HG03064 (cell line): ENCODE measurements at regions not wholly inside any gene's neighbourhood (a gene's known extent, or its start where the extent isn't known, plus 50 kb on each side); places are given as distances from the start of the nearest gene placed in this dataset.

Experiments used
- ATAC-seq: cut with Tn5 transposase; IDR thresholded peaks from one replicate; pipeline ENCODE4 v1.9.1; 2021; ENCODE audit warnings: low read depth; ENCODE audit not compliant: unreplicated experiment

- ATAC-seq, result no peak
These were observed 389.7 kb downstream of the RASEF start for GRCh38 chr9:82673201-82673600.

GRCh38 chr9:82673919-82674318 is 389.0 kb downstream of the RASEF start:
- ATAC-seq, result no peak

GRCh38 chr9:82675102-82675501 is 387.8 kb downstream of the RASEF start:
- no peak for ATAC-seq

- no peak for ATAC-seq
These were observed 387.3 kb downstream of the RASEF start for GRCh38 chr9:82675605-82676004.

GRCh38 chr9:82677086-82677485 is 385.9 kb downstream of the RASEF start:
- no peak for ATAC-seq

- ATAC-seq, result no peak
These were observed 383.5 kb downstream of the RASEF start for GRCh38 chr9:82679472-82679871.

- ATAC-seq, result no peak
These were observed 382.6 kb downstream of the RASEF start for GRCh38 chr9:82680179-82680935.

- no peak for ATAC-seq
These were observed 381.1 kb downstream of the RASEF start for GRCh38 chr9:82681809-82682208.

GRCh38 chr9:82682431-82682830 is 380.5 kb downstream of the RASEF start:
- ATAC-seq, result no peak

GRCh38 chr9:82695704-82696103 is 367.2 kb downstream of the RASEF start:
- ATAC-seq, result no peak

- no peak for ATAC-seq
These were observed 356.2 kb downstream of the RASEF start for GRCh38 chr9:82706786-82707185.

- ATAC-seq, result no peak
These were observed 346.1 kb downstream of the RASEF start for GRCh38 chr9:82716821-82717220.

GRCh38 chr9:82720515-82720914 is 342.4 kb downstream of the RASEF start:
- ATAC-seq, result no peak

GRCh38 chr9:82721593-82721992 is 341.3 kb downstream of the RASEF start:
- ATAC-seq, result no peak

- no peak for ATAC-seq
These were observed 340.9 kb downstream of the RASEF start for GRCh38 chr9:82722051-82722450.

- ATAC-seq, result no peak
These were observed 340.4 kb downstream of the RASEF start for GRCh38 chr9:82722561-82722960.

- no peak for ATAC-seq
These were observed 336.3 kb downstream of the RASEF start for GRCh38 chr9:82726424-82727276.

- ATAC-seq, result no peak
These were observed 333.8 kb downstream of the RASEF start for GRCh38 chr9:82729141-82729540.

- ATAC-seq, result no peak
These were observed 332.9 kb downstream of the RASEF start for GRCh38 chr9:82729991-82730589.

- ATAC-seq, result no peak
These were observed 330.0 kb downstream of the RASEF start for GRCh38 chr9:82732928-82733327.

- no peak for ATAC-seq
These were observed 326.8 kb downstream of the RASEF start for GRCh38 chr9:82736126-82736525.
